CD4-positive, alpha-beta memory T cell (primary cell): ENCODE measurements at regions not wholly inside any gene's neighbourhood (a gene's known extent, or its start where the extent isn't known, plus 50 kb on each side); places are given as distances from the start of the nearest gene placed in this dataset.

Experiments
- CTCF ChIA-PET: fragments of 350-600 bp; sonication (Branson Sonifier 250); formaldehyde crosslinking; loops from one replicate; lab custom pipeline; 2021; ENCODE audit warnings: inconsistent platforms; ENCODE audit not compliant: partially characterized antibody; lab: Charles Lee
- POLR2A ChIA-PET: fragments of 350-600 bp; sonication (Branson Sonifier 250); formaldehyde crosslinking; loops from one replicate; lab custom pipeline; 2021; ENCODE audit not compliant: partially characterized antibody; lab: Charles Lee
- DNase-seq, 5 donors: peaks; one replicate each; pipeline versions ENCODE4 v3.0.0 to v3.0.0-alpha.2; 2020 to 2022; ENCODE audit warnings: mixed read lengths in 1 of 5
- H3K27ac ChIP-seq: one replicate; pipeline ENCODE4 v1.7.0; 2013; ENCODE audit warnings: low read depth, low read length
- H3K27me3 ChIP-seq: 2 replicates; pipeline ENCODE4 v1.7.0; 2013; ENCODE audit warnings: mild to moderate bottlenecking, low read length, moderate library complexity; ENCODE audit not compliant: insufficient read depth
- H3K36me3 ChIP-seq: 2 replicates; pipeline ENCODE4 v1.7.0; 2013; ENCODE audit warnings: mild to moderate bottlenecking, low read length, moderate library complexity; ENCODE audit not compliant: insufficient read depth
- H3K4me1 ChIP-seq: 2 replicates; pipeline ENCODE4 v1.7.0; 2013; ENCODE audit warnings: mild to moderate bottlenecking, low read length, moderate library complexity; ENCODE audit not compliant: insufficient read depth
- H3K4me3 ChIP-seq, 2 donors: one replicate each; pipeline ENCODE4 v1.7.0; 2013; ENCODE audit warnings: low read length in 2 of 2, mild to moderate bottlenecking in 1 of 2
- H3K9me3 ChIP-seq, 2 donors: one replicate each; pipeline ENCODE4 v1.7.0; 2013; ENCODE audit warnings: low read length in 2 of 2, control low read depth in 1 of 2; ENCODE audit not compliant: control insufficient read depth in 1 of 2
- H3K27ac Mint-ChIP-seq, 7 donors: one replicate each; pipeline ENCODE4 v1.8.0; 2020 to 2021; ENCODE audit warnings: mixed read lengths in 7 of 7, mild to moderate bottlenecking in 6 of 7, inconsistent platforms in 3 of 7, moderate library complexity in 3 of 7
- H3K27me3 Mint-ChIP-seq, 2 donors: one replicate each; pipeline ENCODE4 v1.8.0; 2020 to 2021; ENCODE audit warnings: mixed read lengths in 2 of 2
- H3K36me3 Mint-ChIP-seq, 2 donors: one replicate each; pipeline ENCODE4 v1.8.0; 2020 to 2021; ENCODE audit warnings: mixed read lengths in 2 of 2, inconsistent platforms in 1 of 2, mild to moderate bottlenecking in 1 of 2
- H3K4me1 Mint-ChIP-seq, 4 donors: one replicate each; pipeline ENCODE4 v1.8.0; 2020 to 2021; ENCODE audit warnings: mixed read lengths in 4 of 4, mild to moderate bottlenecking in 1 of 4
- H3K4me3 Mint-ChIP-seq, 8 donors: one replicate each; pipeline ENCODE4 v1.8.0; 2020 to 2021; ENCODE audit warnings: mixed read lengths in 8 of 8, mild to moderate bottlenecking in 7 of 8, moderate library complexity in 6 of 8, inconsistent platforms in 3 of 8
- H3K9me3 Mint-ChIP-seq, 8 donors: one replicate each; pipeline ENCODE4 v1.8.0; 2020 to 2021; ENCODE audit warnings: mixed read lengths in 8 of 8, mild to moderate bottlenecking in 5 of 8, inconsistent platforms in 3 of 8, moderate library complexity in 1 of 8
- intact Hi-C: fragments of 100-400 bp; cut with micrococcal nuclease; formaldehyde crosslinking; loops from one replicate; pipeline ENCODE4 v1.15.1; 2023

GRCh38 chr6:2416128-2416712 lies 170.8 kb upstream of the GMDS start:
- intact Hi-C loops, result no loop called here
- Mint-ChIP-seq H3K36me3 (peaks cover 0 to 1% of the 10 kb centered on the region in 2 donors), H3K27me3 (no peaks in the 10 kb centered on the region), H3K9me3 (peaks cover 0 to 3% (median 0%) of the 10 kb centered on the region in 8 donors), H3K4me1 (no peaks in the 10 kb centered on the region), H3K4me3 (no peak overlapping the region), H3K27ac (no peak overlapping the region)
- Histone ChIP-seq H3K36me3 (no peaks in the 10 kb centered on the region), H3K27ac (no peak overlapping the region), H3K27me3 (no peaks in the 10 kb centered on the region), H3K4me1 (no peaks in the 10 kb centered on the region), H3K4me3 (no peak overlapping the region), H3K9me3 (no peaks in the 10 kb centered on the region)
- ChIA-PET CTCF (no interaction called here), POLR2A (no interaction called here)
- no peak for DNase-seq

GRCh38 chr6:2414885-2415547 lies 169.6 kb upstream of the GMDS start:
- H3K9me3 ChIP-seq, result no peaks in the 10 kb centered on the region
- H3K9me3 Mint-ChIP-seq, result peaks cover 0 to 3% (median 0%) of the 10 kb centered on the region in 8 donors
- H3K27me3 Mint-ChIP-seq, result no peaks in the 10 kb centered on the region
- no peak overlapping the region for H3K27ac ChIP-seq
- no peaks in the 10 kb centered on the region for H3K4me1 ChIP-seq
- peaks cover 0 to 1% of the 10 kb centered on the region in 2 donors for H3K36me3 Mint-ChIP-seq
- no peak overlapping the region for H3K27ac Mint-ChIP-seq
- POLR2A ChIA-PET, result no interaction called here
- H3K4me1 Mint-ChIP-seq, result no peaks in the 10 kb centered on the region
- no peak overlapping the region for H3K4me3 ChIP-seq
- CTCF ChIA-PET, result no interaction called here
- H3K4me3 Mint-ChIP-seq, result no peak overlapping the region
- no peak for DNase-seq
- H3K36me3 ChIP-seq, result no peaks in the 10 kb centered on the region
- intact Hi-C loops, result no loop called here
- H3K27me3 ChIP-seq, result no peaks in the 10 kb centered on the region

GRCh38 chr6:2412731-2413130 lies 167.3 kb upstream of the GMDS start:
- Mint-ChIP-seq H3K27ac (no peak overlapping the region), H3K4me3 (no peak overlapping the region), H3K36me3 (peaks cover 0 to 1% of the 10 kb centered on the region in 2 donors), H3K27me3 (no peaks in the 10 kb centered on the region), H3K9me3 (peaks cover 0 to 3% (median 0%) of the 10 kb centered on the region in 8 donors), H3K4me1 (no peaks in the 10 kb centered on the region)
- Histone ChIP-seq H3K27ac (no peak overlapping the region), H3K9me3 (no peaks in the 10 kb centered on the region), H3K27me3 (no peaks in the 10 kb centered on the region), H3K4me1 (no peaks in the 10 kb centered on the region), H3K36me3 (no peaks in the 10 kb centered on the region), H3K4me3 (no peak overlapping the region)
- POLR2A ChIA-PET, result no interaction called here
- intact Hi-C loops, result no loop called here
- CTCF ChIA-PET, result no interaction called here
- DNase-seq, result no peak

GRCh38 chr6:2410656-2411380 lies 165.4 kb upstream of the GMDS start:
- no peaks in the 10 kb centered on the region for H3K27me3 ChIP-seq
- Mint-ChIP-seq H3K36me3 (no peaks in the 10 kb centered on the region), H3K4me3 (no peak overlapping the region), H3K27me3 (no peaks in the 10 kb centered on the region), H3K9me3 (peaks cover 0 to 2% (median 0%) of the 10 kb centered on the region in 8 donors), H3K27ac (no peak overlapping the region), H3K4me1 (no peaks in the 10 kb centered on the region)
- no peaks in the 10 kb centered on the region for H3K4me1 ChIP-seq
- no peak overlapping the region for H3K4me3 ChIP-seq
- POLR2A ChIA-PET, result no interaction called here
- intact Hi-C loops, result no loop called here
- H3K36me3 ChIP-seq, result no peaks in the 10 kb centered on the region
- no peaks in the 10 kb centered on the region for H3K9me3 ChIP-seq
- no peak for DNase-seq
- no peak overlapping the region for H3K27ac ChIP-seq
- CTCF ChIA-PET, result no interaction called here

GRCh38 chr6:2407525-2407924 lies 162.1 kb upstream of the GMDS start:
- Histone ChIP-seq H3K9me3 (no peaks in the 10 kb centered on the region), H3K4me3 (no peak overlapping the region), H3K4me1 (no peaks in the 10 kb centered on the region), H3K36me3 (no peaks in the 10 kb centered on the region), H3K27ac (no peak overlapping the region), H3K27me3 (no peaks in the 10 kb centered on the region)
- Mint-ChIP-seq H3K27me3 (no peaks in the 10 kb centered on the region), H3K36me3 (peaks cover 0 to 7% of the 10 kb centered on the region in 2 donors), H3K4me1 (no peaks in the 10 kb centered on the region), H3K9me3 (peaks cover 0 to 2% (median 0%) of the 10 kb centered on the region in 8 donors), H3K27ac (no peak overlapping the region), H3K4me3 (no peak overlapping the region)
- intact Hi-C loops, result no loop called here
- CTCF ChIA-PET, result no interaction called here
- no peak for DNase-seq
- POLR2A ChIA-PET, result no interaction called here

- no peaks in the 10 kb centered on the region for H3K9me3 ChIP-seq
- ChIA-PET CTCF (no interaction called here), POLR2A (no interaction called here)
- H3K36me3 ChIP-seq, result no peaks in the 10 kb centered on the region
- H3K4me3 Mint-ChIP-seq, result no peak overlapping the region
- H3K27ac Mint-ChIP-seq, result no peak overlapping the region
- H3K4me1 Mint-ChIP-seq, result no peaks in the 10 kb centered on the region
- H3K9me3 Mint-ChIP-seq, result peaks cover 0 to 4% (median 0%) of the 10 kb centered on the region in 8 donors
- H3K36me3 Mint-ChIP-seq, result peaks cover 7 to 17% of the 10 kb centered on the region in 2 donors
- intact Hi-C loops, result no loop called here
- H3K27me3 Mint-ChIP-seq, result no peaks in the 10 kb centered on the region
- H3K27me3 ChIP-seq, result no peaks in the 10 kb centered on the region
- DNase-seq, result no peak
- no peak overlapping the region for H3K27ac ChIP-seq
- H3K4me3 ChIP-seq, result no peak overlapping the region
- H3K4me1 ChIP-seq, result no peaks in the 10 kb centered on the region
Observed at GRCh38 chr6:2404211-2404929, 159.0 kb upstream of the GMDS start.

- peaks cover 7 to 21% of the 10 kb centered on the region in 2 donors for H3K36me3 Mint-ChIP-seq
- H3K27me3 Mint-ChIP-seq, result no peaks in the 10 kb centered on the region
- H3K4me3 ChIP-seq, result no peak overlapping the region
- no peak for DNase-seq
- H3K9me3 ChIP-seq, result no peaks in the 10 kb centered on the region
- no peaks in the 10 kb centered on the region for H3K4me1 ChIP-seq
- H3K4me1 Mint-ChIP-seq, result no peaks in the 10 kb centered on the region
- peaks cover 0 to 4% (median 0%) of the 10 kb centered on the region in 8 donors for H3K9me3 Mint-ChIP-seq
- no peak overlapping the region for H3K27ac ChIP-seq
- intact Hi-C loops, result no loop called here
- no peaks in the 10 kb centered on the region for H3K27me3 ChIP-seq
- POLR2A ChIA-PET, result no interaction called here
- CTCF ChIA-PET, result no interaction called here
- no peak overlapping the region for H3K27ac Mint-ChIP-seq
- no peaks in the 10 kb centered on the region for H3K36me3 ChIP-seq
- H3K4me3 Mint-ChIP-seq, result no peak overlapping the region
Observed at GRCh38 chr6:2403546-2403945, 158.1 kb upstream of the GMDS start.
